Lower leg skin (tissue), 4 donors: ENCODE measurements at regions not wholly inside any gene's neighbourhood (a gene's known extent, or its start where the extent isn't known, plus 50 kb on each side); places are given as distances from the start of the nearest gene placed in this dataset.

ENCODE experiments used
- DNase-seq, 2 donors: peaks; one replicate each; pipeline ENCODE4 v3.0.0-alpha.2; 2019; ENCODE audit warnings: low spot score in 2 of 2
- H3K4me3 ChIP-seq: fragments of 200-600 bp; sonication (generic); 2 replicates; pipeline ENCODE4 v1.5.1; 2017; ENCODE audit warnings: mild to moderate bottlenecking, low read depth; ENCODE audit not compliant: poor library complexity, severe bottlenecking
- CTCF ChIP-seq, 3 donors: fragments of 450-650 bp; IDR thresholded peaks; one replicate each; pipeline ENCODE4 v1.5.1; 2016; ENCODE audit warnings: antibody characterized with exemption in 3 of 3, mild to moderate bottlenecking in 3 of 3, moderate library complexity in 2 of 3
- POLR2A ChIP-seq, 2 donors: fragments of 450-650 bp; IDR thresholded peaks; one replicate each; pipeline ENCODE4 v1.6.1; 2016 to 2017; ENCODE audit warnings: antibody characterized with exemption in 2 of 2, mild to moderate bottlenecking in 1 of 2, moderate library complexity in 1 of 2
- WGBS, 2 donors: methylation state at CpG; one replicate each; pipeline ENCODE4 v1.1.5; 2018; 5-methylcytosine and 5-hydroxymethylcytosine counted together
- intact Hi-C: fragments of 100-400 bp; cut with DNase I; formaldehyde crosslinking; loops from one replicate; pipeline ENCODE4 v1.15.0; 2023; ENCODE audit warnings: low total_unique reads

GRCh38 chr12:46492471-46493085 lies 120.0 kb upstream of the SLC38A2 start:
- intact Hi-C loops: no loop called here
- WGBS, 2 donors: 72 to 74% methylated on average over 6 of the region's 6 CpGs

GRCh38 chr12:46491548-46491947 lies 119.0 kb upstream of the SLC38A2 start:
- WGBS, 2 donors: 80 to 87% methylated on average over 1 of the region's 1 CpG
- H3K4me3 ChIP-seq: no peak overlapping the region
- intact Hi-C loops: no loop called here
- DNase-seq: no peak
- TF ChIP-seq POLR2A (IDR thresholded peaks at IDR 0.05) (no peak), CTCF (IDR thresholded peaks at IDR 0.05) (no peak)

More at GRCh38 chr12:46492471-46493085, 120.0 kb upstream of the SLC38A2 start:
- no peak for DNase-seq
- H3K4me3 ChIP-seq: no peak overlapping the region
- TF ChIP-seq POLR2A (IDR thresholded peaks at IDR 0.05) (no peak), CTCF (IDR thresholded peaks at IDR 0.05) (peak in 1 of 3 donors; percentile 64)

GRCh38 chr12:46490635-46491034 lies 118.1 kb upstream of the SLC38A2 start:
- no peak overlapping the region for H3K4me3 ChIP-seq
- no peak for DNase-seq
- 12 to 19% methylated on average over 1 of the region's 1 CpG for WGBS, 2 donors
- TF ChIP-seq CTCF (IDR thresholded peaks at IDR 0.05) (no peak), POLR2A (IDR thresholded peaks at IDR 0.05) (no peak)
- intact Hi-C loops: no loop called here

- intact Hi-C loops: no loop called here
- WGBS, 2 donors: 46 to 63% methylated on average over 5 of the region's 5 CpGs
- H3K4me3 ChIP-seq: no peak overlapping the region
- TF ChIP-seq POLR2A (IDR thresholded peaks at IDR 0.05) (no peak), CTCF (IDR thresholded peaks at IDR 0.05) (no peak)
- DNase-seq: no peak
These were observed 117.4 kb upstream of the SLC38A2 start for GRCh38 chr12:46489951-46490388.

- H3K4me3 ChIP-seq: no peak overlapping the region
- DNase-seq: no peak
- TF ChIP-seq CTCF (IDR thresholded peaks at IDR 0.05): no peak
- TF ChIP-seq POLR2A (IDR thresholded peaks at IDR 0.05): no peak
- intact Hi-C loops: no loop called here
- 88 to 89% methylated on average over 7 of the region's 7 CpGs for WGBS, 2 donors
These were observed 115.1 kb upstream of the SLC38A2 start for GRCh38 chr12:46487567-46488131.

GRCh38 chr12:46486588-46486987 lies 114.0 kb upstream of the SLC38A2 start:
- no peak for DNase-seq
- intact Hi-C loops: no loop called here
- H3K4me3 ChIP-seq: no peak overlapping the region
- TF ChIP-seq CTCF (IDR thresholded peaks at IDR 0.05) (no peak), POLR2A (IDR thresholded peaks at IDR 0.05) (no peak)
